Stomach (tissue), 4 donors: ENCODE measurements at regions not wholly inside any gene's neighbourhood (a gene's known extent, or its start where the extent isn't known, plus 50 kb on each side); places are given as distances from the start of the nearest gene placed in this dataset.

Experiments
- CTCF ChIP-seq, 7 experiments: fragments of 450-650 bp in 4 of 7; fragments of 200-600 bp in 3 of 7; sonication (generic) in 3 of 7; IDR thresholded peaks; one replicate each; pipeline ENCODE4 v1.5.1; 2016 to 2019; ENCODE audit warnings: antibody characterized with exemption in 7 of 7, control low read depth in 2 of 7, mild to moderate bottlenecking in 1 of 7
- POLR2A ChIP-seq, 4 donors: fragments of 450-650 bp; IDR thresholded peaks; one replicate each; pipeline ENCODE4 v1.6.1; 2016; ENCODE audit warnings: antibody characterized with exemption in 4 of 4, control low read depth in 2 of 4, mild to moderate bottlenecking in 1 of 4, moderate library complexity in 1 of 4
- POLR2AphosphoS5 ChIP-seq, 3 donors: sonication (generic); formaldehyde crosslinking; IDR thresholded peaks; one replicate each; pipeline ENCODE4 v1.6.1; 2016; ENCODE audit warnings: antibody characterized with exemption in 3 of 3

GRCh38 chr1:230495076-230495475 is 68.9 kb upstream of the PGBD5 start:
- TF ChIP-seq POLR2AphosphoS5 (IDR thresholded peaks at IDR 0.05) (no peak), CTCF (IDR thresholded peaks at IDR 0.05) (no peak), POLR2A (IDR thresholded peaks at IDR 0.05) (no peak)
